C4-2B (cell line): ENCODE measurements at regions not wholly inside any gene's neighbourhood (a gene's known extent, or its start where the extent isn't known, plus 50 kb on each side); places are given as distances from the start of the nearest gene placed in this dataset.

Experiments
- H3K27ac ChIP-seq: fragments of 450-650 bp; 2 replicates; pipeline ENCODE4 v1.5.1; 2017
- CTCF ChIP-seq: fragments of 450-650 bp; conservative IDR thresholded peaks from 2 replicates; pipeline ENCODE4 v1.5.1; 2017; ENCODE audit warnings: mild to moderate bottlenecking
- ZFX ChIP-seq: fragments of 450-650 bp; IDR thresholded peaks from 2 replicates; pipeline ENCODE4 v1.6.1; 2017

GRCh38 chr2:215782295-215782694 lies 231.1 kb downstream of the MREG start:
- no peak for TF ChIP-seq CTCF
- no peak for TF ChIP-seq ZFX
- no peak overlapping the region for H3K27ac ChIP-seq

- no peak overlapping the region for H3K27ac ChIP-seq
- TF ChIP-seq ZFX (no peak), CTCF (no peak)
These were observed 232.3 kb downstream of the MREG start for GRCh38 chr2:215780907-215781685.

- H3K27ac ChIP-seq, result no peak overlapping the region
- TF ChIP-seq CTCF (no peak), ZFX (no peak)
These were observed 233.0 kb downstream of the MREG start for GRCh38 chr2:215780313-215780712.

GRCh38 chr2:215779912-215780311 lies 233.4 kb downstream of the MREG start:
- H3K27ac ChIP-seq, result no peak overlapping the region

GRCh38 chr2:215777465-215778044 lies 235.8 kb downstream of the MREG start:
- no peak for TF ChIP-seq ZFX
- no peak for TF ChIP-seq CTCF
- H3K27ac ChIP-seq, result no peak overlapping the region

More at GRCh38 chr2:215779912-215780311, 233.4 kb downstream of the MREG start:
- TF ChIP-seq ZFX (no peak), CTCF (no peak)

GRCh38 chr2:215775106-215775505 lies 238.2 kb downstream of the MREG start:
- no peak overlapping the region for H3K27ac ChIP-seq
- no peak for TF ChIP-seq CTCF
- TF ChIP-seq ZFX, result no peak

GRCh38 chr2:215773728-215774127 lies 239.6 kb downstream of the MREG start:
- no peak for TF ChIP-seq CTCF
- TF ChIP-seq ZFX, result no peak
- H3K27ac ChIP-seq, result no peak overlapping the region
